ENCODE measurements at regions not wholly inside any gene's neighbourhood (a gene's known extent, or its start where the extent isn't known, plus 50 kb on each side); places are given as distances from the start of the nearest gene placed in this dataset.

GRCh38 chr5:125106271-125106670, 359.8 kb upstream of the ZNF608 start:
- no peak for DNase-seq

DNA sequence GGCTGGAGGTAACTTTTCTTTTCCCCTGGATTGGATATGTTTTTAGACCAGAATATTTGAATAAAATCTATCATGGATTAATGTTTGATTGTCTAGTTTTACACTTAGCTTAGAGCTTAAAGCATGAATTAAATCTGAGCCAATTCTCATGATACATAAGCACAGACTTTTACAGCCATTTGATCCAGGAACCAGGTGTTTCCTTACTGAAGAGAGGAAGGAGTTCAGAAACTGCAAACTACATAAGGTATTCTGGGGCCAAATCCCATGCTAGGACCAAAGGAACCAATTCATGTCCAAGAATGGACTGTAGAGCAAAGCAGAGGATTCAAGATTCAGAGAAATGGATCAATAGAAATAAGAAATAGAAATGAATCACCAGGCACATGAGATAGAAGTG, 360.4 kb upstream of the ZNF608 start:
- no peak for DNase-seq

DNA sequence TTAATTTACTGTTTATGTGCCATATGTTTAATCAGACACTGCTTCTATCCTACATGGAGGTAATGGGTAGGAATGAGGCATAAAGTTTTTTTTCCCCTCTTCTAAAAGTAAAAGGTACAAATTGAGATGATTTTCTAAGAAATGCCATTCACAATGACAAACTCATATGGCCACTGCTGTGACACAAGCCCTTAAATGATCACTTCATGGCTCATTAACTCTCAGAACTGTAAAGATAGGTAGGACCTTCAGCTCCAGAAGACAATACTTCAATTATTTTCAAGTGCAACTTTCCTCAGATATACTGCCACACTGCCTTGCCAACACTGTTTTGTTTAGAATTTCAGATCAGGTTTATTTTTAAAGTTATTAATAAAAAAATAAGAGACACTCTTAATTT, 362.9 kb upstream of the ZNF608 start:
- DNase-seq, result no peak

- no peak for DNase-seq
Observed at GRCh38 chr5:125109816-125110215, 363.4 kb upstream of the ZNF608 start.

GRCh38 chr5:125112196-125112595, 365.8 kb upstream of the ZNF608 start:
- no peak for DNase-seq

- no peak for DNase-seq
Observed at GRCh38 chr5:125113328-125113727, 366.9 kb upstream of the ZNF608 start.

GRCh38 chr5:125115195-125115525, 368.7 kb upstream of the ZNF608 start:
- DNase-seq, result no peak

DNA sequence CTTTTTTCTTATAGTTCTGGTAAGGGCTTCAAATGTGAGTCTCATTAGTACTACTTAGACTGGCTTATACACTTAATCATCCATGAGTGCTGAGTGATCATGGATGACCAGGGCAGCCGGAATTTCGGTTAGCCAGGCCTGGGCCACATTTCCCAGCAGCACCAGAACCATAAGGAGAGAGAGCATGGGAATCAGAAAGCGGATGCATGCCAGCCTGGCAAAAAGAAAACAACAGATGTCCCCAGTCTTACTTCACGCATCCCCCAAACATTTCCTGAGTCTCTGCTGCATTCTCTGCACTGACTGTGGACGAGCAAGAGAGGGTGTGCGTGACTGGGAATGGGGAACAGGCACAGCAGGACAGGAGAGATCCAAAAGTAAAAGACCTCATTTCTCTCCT, 371.1 kb upstream of the ZNF608 start:
- DNase-seq, result no peak

GRCh38 chr5:125120012-125120411, 373.6 kb upstream of the ZNF608 start:
- no peak for DNase-seq

GRCh38 chr5:125125031-125125823, 378.8 kb upstream of the ZNF608 start:
- no peak for DNase-seq

- no peak for DNase-seq
Observed at GRCh38 chr5:125126050-125126449, 379.6 kb upstream of the ZNF608 start.

GRCh38 chr5:125129151-125129806, 382.8 kb upstream of the ZNF608 start:
- no peak for DNase-seq

GRCh38 chr5:125130591-125130990, 384.2 kb upstream of the ZNF608 start:
- no peak for DNase-seq

DNA sequence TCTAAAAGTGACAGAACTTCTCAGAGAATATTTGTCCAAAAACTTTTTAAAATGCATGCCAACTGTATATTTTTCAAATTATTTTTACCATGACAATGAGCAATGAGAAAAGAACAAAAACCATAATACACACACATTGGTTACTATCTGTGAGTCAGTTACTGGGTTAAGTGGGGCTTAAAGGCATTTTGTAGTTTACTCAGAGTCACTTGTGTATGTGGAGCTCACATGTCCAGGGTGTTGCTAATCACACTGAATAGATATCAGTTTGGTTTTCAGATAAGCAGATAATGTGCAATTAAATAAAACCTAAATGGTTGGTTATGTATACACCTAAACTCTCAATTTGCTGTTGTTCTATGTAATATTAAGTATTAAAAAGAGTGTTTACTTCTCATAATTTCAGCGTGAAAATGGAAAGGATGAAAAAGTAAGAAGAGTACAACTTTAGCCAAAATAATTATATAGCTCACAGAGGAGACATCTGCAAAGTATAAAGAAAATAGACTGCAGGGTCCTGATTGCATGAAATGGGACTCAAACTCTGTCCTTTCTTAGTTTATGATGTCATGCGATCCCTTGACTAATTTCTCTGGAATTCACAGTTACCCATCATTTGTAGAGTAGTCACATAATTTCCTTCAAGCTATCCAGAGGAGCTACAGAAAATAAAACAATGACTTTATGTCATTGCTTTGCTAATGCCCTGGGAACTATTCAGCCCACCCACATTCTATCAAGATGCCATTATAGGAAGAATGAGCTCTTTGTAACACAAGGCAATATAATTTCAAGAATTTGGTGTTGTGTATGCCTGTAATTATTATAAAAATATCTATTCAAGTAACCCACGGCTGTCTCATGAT, 388.0 kb upstream of the ZNF608 start:
- no peak for DNase-seq

DNA sequence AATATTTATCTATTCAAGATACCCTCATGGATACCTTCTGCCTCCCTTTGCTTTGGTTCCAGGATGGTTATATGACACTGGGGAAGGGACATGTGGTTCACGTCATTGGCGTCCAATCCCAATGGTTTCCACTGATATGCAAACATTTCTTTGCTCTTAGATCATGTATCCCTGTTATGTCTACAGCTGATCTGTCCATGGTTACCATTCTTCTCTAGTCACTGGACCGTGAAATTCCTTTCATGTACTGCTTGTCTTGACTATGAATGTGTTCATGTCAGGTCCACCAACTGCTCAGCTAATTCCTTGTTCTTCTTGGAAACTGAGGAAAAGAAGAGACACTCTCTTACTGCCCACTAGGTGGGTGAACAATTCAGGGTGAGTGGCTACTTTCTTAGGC, 391.1 kb upstream of the ZNF608 start:
- no peak for DNase-seq

DNA sequence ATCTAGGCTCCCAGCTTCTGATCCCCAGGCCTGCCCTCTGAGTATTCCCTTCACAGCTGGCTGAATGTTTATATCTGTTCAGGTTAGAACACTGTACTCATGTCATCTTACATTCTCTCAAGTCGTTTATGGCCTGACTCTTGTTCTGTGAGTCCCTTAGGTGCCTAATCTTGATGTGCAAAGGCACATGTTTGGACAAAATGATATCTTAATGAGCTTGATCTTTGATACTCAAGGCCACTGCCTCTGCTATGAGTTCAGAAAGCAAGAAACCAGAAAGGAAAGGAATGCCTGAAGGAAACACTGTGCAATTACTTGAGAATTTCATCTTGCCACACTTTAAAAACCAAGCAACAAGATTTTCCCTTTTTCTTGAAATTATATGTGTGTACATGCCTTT, 391.8 kb upstream of the ZNF608 start:
- no peak for DNase-seq

DNA sequence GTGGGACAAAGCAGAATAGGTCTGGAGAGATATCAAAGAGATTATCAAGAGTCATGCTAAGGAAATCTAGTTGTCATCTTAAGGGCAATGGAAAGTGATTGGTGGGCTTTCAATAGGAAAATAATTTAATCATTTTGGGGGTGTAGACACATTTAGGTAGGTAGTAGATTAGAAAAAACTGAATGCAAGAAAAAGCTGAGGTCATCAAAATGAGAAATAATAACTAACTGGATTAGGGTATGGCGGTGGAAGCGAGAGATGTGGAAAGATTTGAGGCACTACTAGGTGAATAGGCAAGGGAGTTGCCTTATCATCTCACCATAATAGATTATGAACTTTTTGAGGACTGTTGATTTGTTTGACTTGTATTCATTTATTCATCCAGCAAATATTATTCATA, 393.2 kb upstream of the ZNF608 start:
- no peak for DNase-seq

- DNase-seq, result no peak
Observed at GRCh38 chr5:125140220-125140619, 393.8 kb upstream of the ZNF608 start.

DNA sequence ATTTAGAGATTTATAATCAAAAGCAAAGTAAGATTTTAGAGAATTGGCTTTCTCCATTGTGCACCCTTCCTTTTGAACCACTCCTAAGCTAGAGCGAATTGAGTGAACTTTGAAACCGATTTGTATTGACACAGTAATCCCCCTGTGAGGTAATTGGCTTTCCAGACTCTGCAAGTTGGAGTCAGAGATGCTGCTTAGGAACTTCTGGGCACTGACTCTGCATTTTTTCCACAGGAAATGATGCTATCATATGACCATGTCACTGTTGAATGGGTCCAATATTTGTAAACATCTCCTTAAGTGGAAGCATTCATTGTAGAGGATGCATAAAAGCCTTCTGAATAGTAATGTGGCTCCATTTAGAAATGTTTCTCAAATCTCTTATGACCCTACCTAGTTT, 394.4 kb upstream of the ZNF608 start:
- DNase-seq, result no peak

DNA sequence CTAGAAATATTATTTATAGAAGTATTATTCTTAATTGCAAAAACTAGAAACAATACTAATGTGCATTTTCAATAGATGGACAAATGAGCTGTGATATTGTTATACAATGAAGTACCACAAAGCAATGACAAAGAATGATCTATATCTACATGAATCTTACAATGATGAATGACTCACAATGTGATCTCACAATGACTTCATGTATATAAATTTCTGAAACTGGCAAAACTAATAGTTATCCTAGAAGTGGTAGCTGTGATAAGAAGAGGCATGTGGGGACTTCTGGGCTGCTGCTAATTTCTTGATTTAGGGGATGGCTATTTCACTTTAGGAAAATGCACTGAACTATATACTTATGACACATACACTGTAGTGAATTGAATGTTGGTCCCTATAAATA, 396.0 kb upstream of the ZNF608 start:
- DNase-seq, result no peak

GRCh38 chr5:125143011-125143410, 396.6 kb upstream of the ZNF608 start:
- no peak for DNase-seq

GRCh38 chr5:125148076-125148475, 401.6 kb upstream of the ZNF608 start:
- DNase-seq, result no peak

- DNase-seq, result no peak
Observed at GRCh38 chr5:125148706-125149105, 402.3 kb upstream of the ZNF608 start.

DNA sequence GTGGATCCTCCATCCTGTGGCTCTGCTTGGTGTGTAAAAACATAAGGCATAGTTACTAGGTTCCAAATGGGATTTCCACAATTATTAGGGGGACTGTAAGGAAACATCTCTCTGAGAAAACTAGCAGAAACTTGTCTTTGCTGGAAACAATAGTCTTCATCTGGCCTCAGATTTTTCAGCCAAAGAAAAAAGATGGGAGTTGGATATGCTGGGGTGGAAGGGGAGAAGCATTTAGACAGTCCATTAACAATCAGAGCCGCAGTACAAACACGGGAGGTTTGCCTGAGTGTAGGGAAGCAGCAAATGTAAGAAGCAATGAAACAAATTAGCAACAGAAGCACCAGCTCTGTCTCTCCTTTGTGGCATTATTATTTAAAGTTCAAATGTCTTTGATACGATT, 402.7 kb upstream of the ZNF608 start:
- no peak for DNase-seq
